ENCODE measurements at regions not wholly inside any gene's neighbourhood (a gene's known extent, or its start where the extent isn't known, plus 50 kb on each side); places are given as distances from the start of the nearest gene placed in this dataset.
A peak's percentile ranks its signal among the peaks of the same experiment; 100 is the strongest.
"Not testable (repeated sequence)": the region's sequence is repeated elsewhere in the genome, so short reads cannot be mapped to it uniquely, and the experiment has no call there.

- no peak for DNase-seq
These were observed 96.5 kb upstream of the PCSK1 start for GRCh38 chr5:96529559-96529958.

GRCh38 chr5:96530901-96531300 is 97.9 kb upstream of the PCSK1 start:
- DNase-seq: no peak

- DNase-seq: no peak
These were observed 100.3 kb upstream of the PCSK1 start for GRCh38 chr5:96533371-96533770.

GRCh38 chr5:96537386-96537785 is 104.3 kb upstream of the PCSK1 start:
- DNase-seq: peak in 2 of 5 experiments; percentile 63 to 91

- DNase-seq: peak in 1 of 5 experiments; percentile 79
These were observed 105.8 kb upstream of the PCSK1 start for GRCh38 chr5:96538808-96539250.

- DNase-seq: no peak
These were observed 113.1 kb upstream of the PCSK1 start for GRCh38 chr5:96546120-96546519.

- no peak for DNase-seq
These were observed 114.4 kb upstream of the PCSK1 start for GRCh38 chr5:96547486-96547885.

- DNase-seq: no peak
These were observed 113.3 kb upstream of the CAST start for GRCh38 chr5:96548905-96549304.

- DNase-seq: not testable (repeated sequence)
These were observed 101.3 kb upstream of the CAST start for GRCh38 chr5:96560857-96561256.

- DNase-seq: no peak
These were observed 99.6 kb upstream of the CAST start for GRCh38 chr5:96562614-96563013.

- no peak for DNase-seq
These were observed 98.4 kb upstream of the CAST start for GRCh38 chr5:96563816-96564215.

GRCh38 chr5:96565582-96566265 is 96.5 kb upstream of the CAST start:
- DNase-seq: peak in 1 of 5 experiments; percentile 64

GRCh38 chr5:96566833-96567587 is 95.2 kb upstream of the CAST start:
- DNase-seq: peak in 1 of 5 experiments; percentile 35

GRCh38 chr5:96569332-96569731 is 92.8 kb upstream of the CAST start:
- DNase-seq: no peak

- DNase-seq: no peak
These were observed 92.4 kb upstream of the CAST start for GRCh38 chr5:96569770-96570169.

GRCh38 chr5:96572864-96573512 is 89.2 kb upstream of the CAST start:
- no peak for DNase-seq

GRCh38 chr5:96573513-96573894 is 88.7 kb upstream of the CAST start:
- DNase-seq: no peak

GRCh38 chr5:96576876-96577275 is 85.3 kb upstream of the CAST start:
- no peak for DNase-seq

GRCh38 chr5:96577909-96578308 is 84.3 kb upstream of the CAST start:
- DNase-seq: no peak

GRCh38 chr5:96579711-96580110 is 82.5 kb upstream of the CAST start:
- no peak for DNase-seq

GRCh38 chr5:96582343-96582742 is 79.8 kb upstream of the CAST start:
- DNase-seq: no peak

- no peak for DNase-seq
These were observed 77.5 kb upstream of the CAST start for GRCh38 chr5:96584712-96585111.

GRCh38 chr5:96588539-96588938 is 73.6 kb upstream of the CAST start:
- DNase-seq: no peak

- no peak for DNase-seq
These were observed 71.4 kb upstream of the CAST start for GRCh38 chr5:96590796-96591195.

Measured in T-helper 2 cell (primary cell).